ENCODE measurements at regions not wholly inside any gene's neighbourhood (a gene's known extent, or its start where the extent isn't known, plus 50 kb on each side); places are given as distances from the start of the nearest gene placed in this dataset.

GRCh38 chr13:107291875-107292274 lies 723.9 kb upstream of the ARGLU1 start:
- Histone ChIP-seq H3K36me3 (ENCODE audit: control insufficient read depth, insufficient read depth, low read length) (no peaks in the 10 kb centered on the region), H3K4me3 (no peak overlapping the region), H3K79me2 (ENCODE audit: control insufficient read depth, insufficient read depth, low read length) (no peaks in the 10 kb centered on the region), H3K9me1 (ENCODE audit: control insufficient read depth, insufficient read depth, low read length) (no peaks in the 10 kb centered on the region), H3K9me3 (replicated peaks; ENCODE audit: control insufficient read depth, insufficient read depth, low read depth, low read length) (no peaks in the 10 kb centered on the region), H2AFZ (ENCODE audit: low read depth, low read length) (no peak overlapping the region), H4K20me1 (replicated peaks; ENCODE audit: control insufficient read depth, insufficient read depth, low read length) (no peaks in the 10 kb centered on the region), H3K27ac (ENCODE audit: extremely low read depth, low read depth, low read length) (no peak overlapping the region), H3K27me3 (ENCODE audit: control insufficient read depth in 2 of 2, insufficient read depth in 2 of 2, low read length in 2 of 2) (no peaks in the 10 kb centered on the region), H3K4me2 (ENCODE audit: insufficient read depth, low read length) (no peak overlapping the region), H3K9ac (ENCODE audit: insufficient read depth in 1 of 2, low read depth in 2 of 2, low read length in 2 of 2) (no peak overlapping the region), H3K4me1 (replicated peaks in 1 of 2; ENCODE audit: control insufficient read depth in 2 of 2, insufficient read depth in 2 of 2, low read length in 2 of 2) (no peaks in the 10 kb centered on the region)
- ATAC-seq, result no peak
- ChIA-PET POLR2A (no interaction called here), CTCF (ENCODE audit: low intra/inter-chr PET ratio) (no interaction called here)
- in situ Hi-C loops (cut with MboI), result no loop called here
- BruUV-seq (replicated peaks), result no TSS peak
- intact Hi-C loops (cut with micrococcal nuclease), result no loop called here
- no peak for DNase-seq (ENCODE audit: extremely low read depth in 1 of 4, low spot score in 3 of 4)
- FAIRE-seq, result no peak
- TF ChIP-seq BRD4 (IDR thresholded peaks at IDR 0.05), result no peak
- no peak for TF ChIP-seq CHAMP1 (IDR thresholded peaks at IDR 0.05)
- TF ChIP-seq SNRNP70 (optimal IDR thresholded peaks at IDR 0.05; ENCODE audit: low read depth, low read length), result no peak
- TF ChIP-seq ATF4 (CRISPR knock-in tag; IDR thresholded peaks at IDR 0.05), result no peak
- TF ChIP-seq STAT5B (CRISPR knock-in tag; IDR thresholded peaks at IDR 0.05), result no peak
- no peak for TF ChIP-seq ZBTB1 (CRISPR knock-in tag; IDR thresholded peaks at IDR 0.05; ENCODE audit: borderline replicate concordance, low read depth)
- TF ChIP-seq NKRF (IDR thresholded peaks at IDR 0.05; ENCODE audit: borderline replicate concordance), result no peak
- TF ChIP-seq TEAD4 (IDR thresholded peaks at IDR 0.05; ENCODE audit: low read length), result no peak
- TF ChIP-seq TEAD4 (CRISPR knock-in tag; IDR thresholded peaks at IDR 0.05; ENCODE audit: borderline replicate concordance), result no peak
- no peak for TF ChIP-seq ARID1B (IDR thresholded peaks at IDR 0.05)
- TF ChIP-seq HNRNPUL1 (IDR thresholded peaks at IDR 0.05; ENCODE audit: low read length), result no peak
- no peak for TF ChIP-seq CBX2 (IDR thresholded peaks at IDR 0.05; ENCODE audit: insufficient read depth, low read length, poor library complexity, severe bottlenecking)
- TF ChIP-seq FOXK2 (conservative IDR thresholded peaks at IDR 0.05 in 1 of 2, IDR thresholded peaks at IDR 0.05 in 1 of 2; ENCODE audit: low read depth in 2 of 2), result no peak
- no peak for TF ChIP-seq DNMT1 (IDR thresholded peaks at IDR 0.05)
- no peak for TF ChIP-seq CREBBP (IDR thresholded peaks at IDR 0.05; ENCODE audit: low read depth, low read length)
- no peak for TF ChIP-seq SREBF2 (CRISPR knock-in tag; IDR thresholded peaks at IDR 0.05)
- TF ChIP-seq ZFP1 (CRISPR knock-in tag; IDR thresholded peaks at IDR 0.05), result no peak
- no peak for TF ChIP-seq PCBP2 (IDR thresholded peaks at IDR 0.05; ENCODE audit: low read depth, low read length, poor library complexity, severe bottlenecking)
- no peak for TF ChIP-seq E2F5 (CRISPR knock-in tag; IDR thresholded peaks at IDR 0.05)
- TF ChIP-seq MTF1 (CRISPR knock-in tag; IDR thresholded peaks at IDR 0.05; ENCODE audit: borderline replicate concordance), result no peak

Data from K562 (cell line).